Glomerular endothelial cell (primary cell): ENCODE measurements at regions not wholly inside any gene's neighbourhood (a gene's known extent, or its start where the extent isn't known, plus 50 kb on each side); places are given as distances from the start of the nearest gene placed in this dataset.

Experiments
- DNase-seq: peaks from one replicate; pipeline ENCODE4 v3.0.0-alpha.2; 2011; ENCODE audit warnings: low read depth, low spot score; ENCODE audit errors: extremely low read depth

DNA sequence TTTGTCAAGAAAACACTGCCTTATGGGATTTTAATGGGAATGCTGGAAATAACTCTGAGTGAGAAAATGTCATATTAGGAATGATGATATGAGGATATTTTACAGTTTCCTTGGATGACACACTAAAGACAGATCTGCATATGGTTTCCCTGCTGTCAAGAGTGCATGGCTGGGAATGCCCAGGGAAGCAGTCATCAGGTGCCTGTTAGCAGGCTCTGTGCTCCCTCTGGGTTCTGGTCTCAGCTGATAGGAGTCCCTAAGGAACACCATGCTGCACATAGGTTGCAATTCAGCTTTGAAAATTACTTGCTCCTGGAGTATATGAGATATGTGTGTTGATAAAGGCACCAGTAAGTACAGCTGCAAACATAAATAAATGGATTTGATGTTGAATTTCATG is 1064.6 kb downstream of the TUSC7 start:
- no peak for DNase-seq

- DNase-seq: no peak
Observed at GRCh38 chr3:117786349-117786748, 1076.8 kb downstream of the TUSC7 start.

DNA sequence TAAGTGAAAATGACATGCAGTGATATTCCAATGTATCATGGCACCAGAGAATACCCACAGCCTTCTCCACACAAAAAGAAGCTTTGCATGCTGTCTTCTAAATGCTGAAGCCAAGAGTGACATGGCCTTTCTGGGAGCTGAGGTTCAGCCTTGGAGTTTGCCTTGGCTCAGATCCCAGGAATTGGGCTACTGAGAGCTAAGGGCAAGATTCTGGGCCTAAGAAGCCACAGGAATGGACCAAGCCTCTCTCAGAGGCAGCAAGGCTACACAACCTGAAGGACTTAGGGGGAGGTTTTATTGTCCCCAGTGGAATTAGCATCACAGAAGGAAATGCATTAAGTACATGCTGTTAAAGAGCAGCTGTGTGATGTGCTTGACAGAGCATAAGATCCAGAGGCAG is 1078.5 kb downstream of the TUSC7 start:
- DNase-seq: no peak

- no peak for DNase-seq
Observed at GRCh38 chr3:117788506-117788905, 1078.9 kb downstream of the TUSC7 start.

GRCh38 chr3:117790235-117790987 is 1080.8 kb downstream of the TUSC7 start:
- no peak for DNase-seq

GRCh38 chr3:117793622-117794265 is 1084.2 kb downstream of the TUSC7 start:
- no peak for DNase-seq

- DNase-seq: no peak
Observed at GRCh38 chr3:117798221-117798620, 1088.6 kb downstream of the TUSC7 start.

DNA sequence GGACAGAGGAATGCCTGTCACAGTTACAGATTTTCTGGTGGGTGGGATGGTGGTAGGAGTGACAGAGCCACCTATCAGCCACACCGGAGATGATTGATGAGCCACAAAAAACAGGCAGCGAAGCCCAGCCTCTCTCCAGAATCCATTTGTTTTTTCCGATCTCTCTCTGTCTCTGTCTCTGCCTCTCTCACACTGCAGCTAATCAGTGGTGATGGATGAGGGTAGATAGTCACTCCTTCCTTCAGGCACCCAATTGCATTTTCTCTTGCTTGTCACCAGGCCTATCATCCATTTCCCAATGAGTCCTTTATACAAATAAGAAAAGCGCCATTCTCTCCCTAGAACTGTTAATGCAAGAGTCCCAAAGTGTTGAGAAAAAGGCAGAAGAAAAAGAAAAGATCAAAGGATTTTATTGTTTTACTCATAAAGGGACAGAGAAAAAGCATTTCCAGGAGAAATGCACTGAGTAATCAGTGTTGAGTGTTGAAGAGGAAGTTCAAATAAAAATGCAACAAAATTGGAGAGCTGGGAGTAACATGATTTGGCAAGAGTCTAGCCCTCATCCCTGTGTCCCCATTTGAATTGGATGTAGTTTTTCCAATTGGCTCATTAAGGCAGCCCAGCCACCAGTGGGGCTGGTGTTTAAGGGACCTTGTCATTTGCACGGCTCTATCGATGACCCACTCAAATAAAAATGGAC is 1089.3 kb downstream of the TUSC7 start:
- DNase-seq: no peak

GRCh38 chr3:117799387-117799735 is 1089.8 kb downstream of the TUSC7 start:
- DNase-seq: no peak

- no peak for DNase-seq
Observed at GRCh38 chr3:117801912-117802239, 1092.3 kb downstream of the TUSC7 start.

GRCh38 chr3:117809186-117810081 is 1099.9 kb downstream of the TUSC7 start:
- no peak for DNase-seq

DNA sequence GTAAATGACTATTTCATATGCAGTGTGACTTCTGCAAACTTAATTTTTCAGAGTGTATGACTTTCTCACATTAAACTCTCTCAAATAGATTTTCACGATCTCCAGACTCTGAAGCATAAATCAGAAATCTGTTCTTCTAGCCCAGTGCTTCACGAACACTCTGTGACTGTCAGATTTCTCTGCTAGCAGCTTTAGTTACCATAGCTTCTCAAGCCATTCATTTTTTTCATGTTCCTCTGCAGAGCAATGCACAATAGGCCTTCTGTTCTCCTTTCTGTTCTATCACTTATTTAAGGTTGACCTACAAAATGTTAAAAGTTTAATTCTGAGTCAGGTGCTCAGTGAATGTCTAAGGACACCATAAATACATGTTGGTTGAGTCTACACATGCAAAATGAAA is 1102.2 kb downstream of the TUSC7 start:
- no peak for DNase-seq

DNA sequence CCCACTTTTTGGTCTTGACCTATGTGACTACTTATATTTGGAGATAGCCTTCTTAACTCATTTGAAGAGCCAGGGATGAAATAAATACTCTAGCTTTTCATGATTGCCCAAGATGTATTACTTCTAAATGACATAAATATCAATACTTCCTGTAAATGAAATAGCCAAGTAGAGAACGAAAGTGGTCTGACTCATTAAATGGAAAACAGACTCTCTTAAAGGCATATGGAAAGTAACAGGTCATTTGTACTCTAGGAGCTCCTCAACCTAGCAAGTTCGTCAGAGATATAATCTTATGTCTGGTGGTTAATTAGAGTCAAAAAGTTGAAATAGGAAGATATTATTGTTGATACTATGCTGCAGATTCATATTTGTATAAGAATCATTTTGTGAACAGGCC is 1105.4 kb downstream of the TUSC7 start:
- DNase-seq: no peak

DNA sequence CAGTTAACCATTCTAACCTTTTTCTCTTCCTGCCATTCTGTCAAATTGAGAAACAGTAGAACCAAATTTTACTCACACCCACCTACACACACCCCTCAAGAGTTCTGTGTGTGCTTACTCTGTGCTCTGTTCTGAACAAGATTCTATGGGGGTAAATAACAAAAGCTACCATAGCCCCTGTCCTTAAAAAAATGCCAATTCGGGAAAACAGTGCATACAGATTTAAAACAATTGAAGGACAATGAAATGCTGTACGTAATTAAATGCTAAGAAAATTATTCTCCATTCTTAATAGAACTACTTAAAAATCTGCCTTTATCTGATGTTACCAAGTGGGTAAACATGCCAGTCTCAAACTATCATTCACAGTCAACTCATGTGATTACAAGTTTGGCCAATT is 1107.5 kb downstream of the TUSC7 start:
- no peak for DNase-seq

DNA sequence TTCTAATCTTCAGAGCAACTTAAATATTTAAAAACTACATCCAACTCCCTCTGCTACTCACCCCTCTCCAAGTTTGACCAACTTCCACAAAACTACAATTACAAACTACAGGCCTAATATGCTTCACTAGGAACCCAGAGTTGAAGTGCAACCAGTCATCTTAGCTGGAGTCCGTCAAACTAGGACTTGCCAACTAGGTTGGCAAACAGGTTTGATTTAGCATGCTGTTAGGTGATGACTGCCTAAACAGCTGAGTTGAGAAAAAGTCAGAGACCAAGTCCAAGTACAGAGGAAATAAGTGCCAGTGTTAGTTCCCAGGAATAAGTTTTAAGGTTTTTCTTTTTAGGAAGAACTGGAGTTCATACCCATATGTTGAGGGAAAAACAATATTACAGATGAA is 1109.0 kb downstream of the TUSC7 start:
- no peak for DNase-seq

- DNase-seq: no peak
Observed at GRCh38 chr3:117820658-117821299, 1111.2 kb downstream of the TUSC7 start.

DNA sequence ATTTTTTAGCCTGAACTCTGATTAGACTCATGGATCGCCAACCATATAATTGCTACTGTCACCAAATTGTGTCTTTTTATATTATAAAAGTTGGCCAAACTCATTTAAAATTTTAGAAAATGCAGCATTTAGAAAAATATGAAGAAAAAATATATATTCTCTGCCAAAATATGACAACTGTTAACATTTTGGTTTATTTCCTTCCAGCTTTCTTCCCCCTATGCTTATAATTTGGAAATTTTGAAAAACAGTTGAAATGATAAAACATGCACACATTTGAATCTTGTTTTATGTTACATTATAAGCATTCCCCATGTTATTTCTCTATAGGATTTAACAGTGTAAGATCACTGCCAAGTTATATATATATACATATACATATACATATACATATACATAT is 1112.8 kb downstream of the TUSC7 start:
- DNase-seq: no peak

DNA sequence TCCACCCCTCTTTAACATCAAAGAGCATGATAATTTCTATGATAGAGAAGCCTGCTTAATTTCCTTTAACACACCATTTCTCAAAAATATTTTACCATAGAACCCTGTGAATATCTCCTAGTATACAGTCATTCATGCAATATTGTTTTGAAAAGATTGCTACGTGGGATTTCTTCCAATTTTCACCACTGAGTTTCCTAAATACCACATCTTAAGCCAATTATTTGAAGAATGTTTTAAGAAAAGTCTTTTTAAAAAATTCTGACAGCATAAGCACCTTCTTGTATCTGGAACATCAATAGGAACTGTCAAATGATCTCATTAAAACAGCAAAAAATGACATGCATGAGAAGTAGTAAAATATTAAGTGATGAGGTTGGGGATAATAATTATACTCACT is 1126.7 kb downstream of the TUSC7 start:
- DNase-seq: no peak

DNA sequence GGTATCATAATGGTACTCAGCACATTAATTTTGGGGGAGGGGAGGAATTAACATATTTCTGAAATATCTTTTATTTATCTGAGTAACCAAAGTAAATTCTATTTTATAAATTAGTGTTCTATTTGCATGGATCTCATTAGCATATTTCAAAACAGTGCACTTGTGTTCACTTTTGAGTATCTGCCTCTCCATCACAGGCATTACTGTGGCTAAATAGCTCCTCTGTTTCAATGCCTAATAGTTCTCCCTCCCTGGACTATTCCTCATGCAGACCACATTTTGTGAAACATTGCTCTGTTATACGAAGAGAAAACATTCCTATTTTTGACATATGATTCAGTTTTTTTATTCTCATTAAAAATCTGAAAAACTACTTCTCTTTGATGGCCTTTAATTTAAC is 1127.8 kb downstream of the TUSC7 start:
- no peak for DNase-seq

GRCh38 chr3:117842086-117842485 is 1132.5 kb downstream of the TUSC7 start:
- no peak for DNase-seq

- DNase-seq: no peak
Observed at GRCh38 chr3:117843356-117843755, 1133.8 kb downstream of the TUSC7 start.
